ENCODE measurements at regions not wholly inside any gene's neighbourhood (a gene's known extent, or its start where the extent isn't known, plus 50 kb on each side); places are given as distances from the start of the nearest gene placed in this dataset.

DNA sequence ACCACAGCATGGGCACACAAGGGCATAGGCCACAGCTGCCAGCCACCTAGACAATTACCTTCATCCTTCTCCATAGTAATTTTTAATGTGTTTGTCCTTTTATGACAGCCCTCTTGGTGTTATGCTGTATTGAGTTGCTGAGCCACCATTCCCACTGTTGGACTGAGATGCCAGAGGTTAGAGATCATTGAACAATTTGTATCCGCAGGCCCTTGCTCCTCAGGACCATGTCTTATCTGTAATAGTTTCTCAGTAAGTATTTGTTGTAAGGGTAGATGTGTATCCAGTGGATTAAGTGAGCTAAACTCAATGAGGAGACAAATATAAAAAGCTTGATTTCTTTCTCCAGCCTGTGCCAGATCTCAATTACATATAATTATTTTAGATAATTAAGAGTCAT is 832.8 kb upstream of the ID2 start:
- TF ChIP-seq TAF1 (IDR thresholded peaks at IDR 0.05; ENCODE audit: borderline replicate concordance, insufficient read depth, low read length) (no peak), POLR2AphosphoS5 (IDR thresholded peaks at IDR 0.05; ENCODE audit: low read depth, low read length) (no peak), FOXP2 (optimal IDR thresholded peaks at IDR 0.05; ENCODE audit: borderline replicate concordance, extremely low read depth, extremely low read length, insufficient read depth) (no peak), SIN3A (IDR thresholded peaks at IDR 0.05; ENCODE audit: borderline replicate concordance, insufficient read depth, low read length) (no peak)
- TF ChIP-seq, protein P1, sequence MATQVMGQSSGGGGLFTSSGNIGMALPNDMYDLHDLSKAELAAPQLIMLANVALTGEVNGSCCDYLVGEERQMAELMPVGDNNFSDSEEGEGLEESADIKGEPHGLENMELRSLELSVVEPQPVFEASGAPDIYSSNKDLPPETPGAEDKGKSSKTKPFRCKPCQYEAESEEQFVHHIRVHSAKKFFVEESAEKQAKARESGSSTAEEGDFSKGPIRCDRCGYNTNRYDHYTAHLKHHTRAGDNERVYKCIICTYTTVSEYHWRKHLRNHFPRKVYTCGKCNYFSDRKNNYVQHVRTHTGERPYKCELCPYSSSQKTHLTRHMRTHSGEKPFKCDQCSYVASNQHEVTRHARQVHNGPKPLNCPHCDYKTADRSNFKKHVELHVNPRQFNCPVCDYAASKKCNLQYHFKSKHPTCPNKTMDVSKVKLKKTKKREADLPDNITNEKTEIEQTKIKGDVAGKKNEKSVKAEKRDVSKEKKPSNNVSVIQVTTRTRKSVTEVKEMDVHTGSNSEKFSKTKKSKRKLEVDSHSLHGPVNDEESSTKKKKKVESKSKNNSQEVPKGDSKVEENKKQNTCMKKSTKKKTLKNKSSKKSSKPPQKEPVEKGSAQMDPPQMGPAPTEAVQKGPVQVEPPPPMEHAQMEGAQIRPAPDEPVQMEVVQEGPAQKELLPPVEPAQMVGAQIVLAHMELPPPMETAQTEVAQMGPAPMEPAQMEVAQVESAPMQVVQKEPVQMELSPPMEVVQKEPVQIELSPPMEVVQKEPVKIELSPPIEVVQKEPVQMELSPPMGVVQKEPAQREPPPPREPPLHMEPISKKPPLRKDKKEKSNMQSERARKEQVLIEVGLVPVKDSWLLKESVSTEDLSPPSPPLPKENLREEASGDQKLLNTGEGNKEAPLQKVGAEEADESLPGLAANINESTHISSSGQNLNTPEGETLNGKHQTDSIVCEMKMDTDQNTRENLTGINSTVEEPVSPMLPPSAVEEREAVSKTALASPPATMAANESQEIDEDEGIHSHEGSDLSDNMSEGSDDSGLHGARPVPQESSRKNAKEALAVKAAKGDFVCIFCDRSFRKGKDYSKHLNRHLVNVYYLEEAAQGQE (IDR thresholded peaks at IDR 0.05; ENCODE audit: insufficient read depth in 1 of 2, low read depth in 2 of 2, low read length in 2 of 2): no peak

DNA sequence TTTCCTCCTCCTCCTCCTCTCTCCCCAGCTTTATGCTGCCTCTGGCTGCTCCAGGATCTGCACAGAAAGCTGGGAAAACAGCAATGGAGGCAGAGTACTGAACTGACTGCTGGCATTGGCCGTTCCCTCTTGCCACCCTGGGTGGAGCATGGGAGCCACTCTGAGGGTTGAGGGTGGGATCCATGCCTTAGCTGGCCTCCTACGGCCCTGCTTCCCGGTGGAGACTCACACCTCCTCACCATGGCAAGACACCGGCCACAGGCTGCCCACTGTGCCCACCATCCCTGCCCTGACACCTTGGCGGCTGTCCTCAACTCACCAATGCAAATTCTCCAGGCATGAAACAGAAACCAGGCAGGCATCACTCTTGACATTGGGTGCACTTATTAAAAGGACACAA is 832.3 kb upstream of the ID2 start:
- TF ChIP-seq FOXP2 (optimal IDR thresholded peaks at IDR 0.05; ENCODE audit: borderline replicate concordance, extremely low read depth, extremely low read length, insufficient read depth): no peak
- TF ChIP-seq, protein P1 (IDR thresholded peaks at IDR 0.05; ENCODE audit: insufficient read depth in 1 of 2, low read depth in 2 of 2, low read length in 2 of 2): no peak
- no peak for TF ChIP-seq TAF1 (IDR thresholded peaks at IDR 0.05; ENCODE audit: borderline replicate concordance, insufficient read depth, low read length)
- no peak for TF ChIP-seq POLR2AphosphoS5 (IDR thresholded peaks at IDR 0.05; ENCODE audit: low read depth, low read length)
- no peak for TF ChIP-seq SIN3A (IDR thresholded peaks at IDR 0.05; ENCODE audit: borderline replicate concordance, insufficient read depth, low read length)

DNA sequence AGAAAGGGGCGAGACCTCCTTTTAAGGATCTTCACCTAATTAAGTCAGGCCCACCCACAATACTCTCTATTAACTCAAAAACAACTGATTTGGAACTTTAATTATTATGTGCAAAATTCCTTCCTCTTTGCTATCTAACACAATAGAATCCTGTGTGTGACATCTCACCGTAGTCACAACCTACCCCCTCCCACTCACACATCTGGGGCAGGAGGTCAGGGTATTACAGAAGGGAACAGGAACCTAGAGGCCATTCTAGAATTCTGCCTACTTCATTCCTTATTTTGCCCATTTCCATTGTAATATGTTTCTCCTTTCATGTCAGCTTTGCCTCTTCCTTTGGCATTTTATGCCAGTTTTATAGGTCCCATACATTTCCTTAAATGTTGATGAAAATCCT is 829.3 kb upstream of the ID2 start:
- TF ChIP-seq TAF1 (IDR thresholded peaks at IDR 0.05; ENCODE audit: borderline replicate concordance, insufficient read depth, low read length): no peak
- no peak for TF ChIP-seq POLR2AphosphoS5 (IDR thresholded peaks at IDR 0.05; ENCODE audit: low read depth, low read length)
- TF ChIP-seq FOXP2 (optimal IDR thresholded peaks at IDR 0.05; ENCODE audit: borderline replicate concordance, extremely low read depth, extremely low read length, insufficient read depth): no peak
- TF ChIP-seq, protein P1 (IDR thresholded peaks at IDR 0.05; ENCODE audit: insufficient read depth in 1 of 2, low read depth in 2 of 2, low read length in 2 of 2): no peak
- no peak for TF ChIP-seq SIN3A (IDR thresholded peaks at IDR 0.05; ENCODE audit: borderline replicate concordance, insufficient read depth, low read length)

DNA sequence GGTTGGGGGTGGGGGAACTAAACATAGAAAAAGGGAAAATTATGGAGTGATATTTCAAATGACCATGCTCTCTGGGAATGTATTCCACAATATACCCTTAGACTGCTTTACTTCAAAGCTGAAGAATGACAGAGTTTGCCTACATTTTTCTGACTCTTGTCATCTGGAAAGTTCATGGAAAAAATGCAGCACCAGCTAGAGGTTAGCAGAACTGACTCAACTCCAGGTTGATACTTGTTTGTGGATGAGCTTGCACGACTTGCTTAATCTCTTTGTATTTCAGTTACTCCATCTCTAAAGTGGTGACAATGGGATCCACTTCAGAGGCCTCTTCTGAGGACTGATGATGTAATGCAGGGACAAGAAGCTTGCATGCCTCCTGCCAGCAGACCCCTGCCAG is 824.0 kb upstream of the ID2 start:
- no peak for TF ChIP-seq SIN3A (IDR thresholded peaks at IDR 0.05; ENCODE audit: borderline replicate concordance, insufficient read depth, low read length)
- no peak for TF ChIP-seq FOXP2 (optimal IDR thresholded peaks at IDR 0.05; ENCODE audit: borderline replicate concordance, extremely low read depth, extremely low read length, insufficient read depth)
- no peak for TF ChIP-seq POLR2AphosphoS5 (IDR thresholded peaks at IDR 0.05; ENCODE audit: low read depth, low read length)
- TF ChIP-seq TAF1 (IDR thresholded peaks at IDR 0.05; ENCODE audit: borderline replicate concordance, insufficient read depth, low read length): no peak
- TF ChIP-seq, protein P1 (IDR thresholded peaks at IDR 0.05; ENCODE audit: insufficient read depth in 1 of 2, low read depth in 2 of 2, low read length in 2 of 2): no peak

DNA sequence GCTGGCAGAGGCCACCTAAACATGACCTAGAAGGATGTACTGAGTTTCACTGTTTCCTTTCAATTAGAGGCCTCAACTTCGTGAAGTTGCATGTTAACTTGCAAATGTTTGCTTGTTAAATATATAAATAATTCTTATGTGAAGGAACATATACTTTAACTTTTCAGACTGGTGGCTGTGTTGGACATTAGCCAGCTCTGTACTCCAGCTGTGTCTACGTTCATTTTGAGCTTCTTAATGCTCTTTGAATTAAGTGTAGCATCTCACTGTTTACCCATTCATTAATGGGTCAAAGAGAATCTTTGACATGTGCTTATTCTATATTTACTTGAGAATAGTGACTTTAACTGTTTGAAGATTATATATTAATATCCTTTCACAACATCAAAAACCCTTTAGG is 823.2 kb upstream of the ID2 start:
- TF ChIP-seq POLR2AphosphoS5 (IDR thresholded peaks at IDR 0.05; ENCODE audit: low read depth, low read length) (no peak), SIN3A (IDR thresholded peaks at IDR 0.05; ENCODE audit: borderline replicate concordance, insufficient read depth, low read length) (no peak), FOXP2 (optimal IDR thresholded peaks at IDR 0.05; ENCODE audit: borderline replicate concordance, extremely low read depth, extremely low read length, insufficient read depth) (no peak), TAF1 (IDR thresholded peaks at IDR 0.05; ENCODE audit: borderline replicate concordance, insufficient read depth, low read length) (no peak)
- TF ChIP-seq, protein P1 (IDR thresholded peaks at IDR 0.05; ENCODE audit: insufficient read depth in 1 of 2, low read depth in 2 of 2, low read length in 2 of 2): no peak
